IMR-90 (cell line): ENCODE measurements at regions not wholly inside any gene's neighbourhood (a gene's known extent, or its start where the extent isn't known, plus 50 kb on each side); places are given as distances from the start of the nearest gene placed in this dataset.

ENCODE experiments used
- ATAC-seq: fragments of 200-7000 bp; cut with Tn5 transposase; 2 replicates; pipeline ENCODE4 v1.9.1; 2020; ENCODE audit warnings: low read depth, mild to moderate bottlenecking, moderate library complexity
- BruUV-seq: library from RNA; stranded (reverse); fragments of 400-500 nt; replicated peaks from 2 replicates; lab custom pipeline; 2021; lab: Mats Ljungman, UMichigan
- CTCF ChIA-PET: fragments of 300-600 bp; formaldehyde crosslinking; extraction: SDS; loops from one replicate; lab custom pipeline; 2021; ENCODE audit warnings: antibody characterized with exemption; lab: Yijun Ruan, JAX
- POLR2A ChIA-PET: fragments of 300-600 bp; sonication (Branson Sonifier 250); formaldehyde crosslinking; loops from one replicate; lab custom pipeline; 2022; ENCODE audit warnings: antibody characterized with exemption; ENCODE audit not compliant: unreplicated experiment; lab: Charles Lee
- DNase-seq: peaks from one replicate; pipeline ENCODE4 v3.0.0; 2013
- H2AFZ ChIP-seq: replicated peaks from 2 replicates; pipeline ENCODE3; 2013; ENCODE audit warnings: low read length, mild to moderate bottlenecking; ENCODE audit not compliant: poor library complexity
- H2AK5ac ChIP-seq: 2 replicates; pipeline ENCODE4 v1.6.1; 2013; ENCODE audit warnings: low read depth, low read length, inconsistent platforms
- H2AK9ac ChIP-seq: replicated peaks from 2 replicates; pipeline ENCODE3; 2013; ENCODE audit warnings: mild to moderate bottlenecking, low read depth, low read length, moderate library complexity; ENCODE audit not compliant: poor library complexity
- H2BK120ac ChIP-seq: 2 replicates; pipeline ENCODE4 v1.6.1; 2013; ENCODE audit warnings: low read depth, low read length, inconsistent platforms
- H2BK15ac ChIP-seq: 3 replicates; pipeline ENCODE4 v1.6.1; 2013; ENCODE audit warnings: low read depth, low read length, inconsistent platforms
- H2BK20ac ChIP-seq: 2 replicates; pipeline ENCODE4 v1.6.1; 2013; ENCODE audit warnings: low read depth, mild to moderate bottlenecking, inconsistent platforms, low read length, moderate library complexity
- H2BK5ac ChIP-seq: 2 replicates; pipeline ENCODE4 v1.6.1; 2013; ENCODE audit warnings: mild to moderate bottlenecking, low read depth, low read length, inconsistent platforms; ENCODE audit not compliant: poor library complexity, severe bottlenecking
- H3K14ac ChIP-seq: replicated peaks from 2 replicates; pipeline ENCODE4 v1.6.1; 2013; ENCODE audit warnings: low read depth, low read length, inconsistent platforms
- H3K18ac ChIP-seq: 2 replicates; pipeline ENCODE4 v1.6.1; 2013; ENCODE audit warnings: low read depth, low read length, control low read depth
- H3K23ac ChIP-seq: 2 replicates; pipeline ENCODE4 v1.6.1; 2013; ENCODE audit warnings: low read depth, low read length, inconsistent platforms
- H3K27ac ChIP-seq: 2 replicates; pipeline ENCODE4 v1.5.1; 2013; ENCODE audit warnings: mild to moderate bottlenecking, control low read depth, low read length; ENCODE audit not compliant: insufficient read depth
- H3K27me3 ChIP-seq: 2 replicates; pipeline ENCODE4 v1.6.1; 2013; ENCODE audit warnings: low read length; ENCODE audit not compliant: control insufficient read depth, insufficient read depth
- H3K36me3 ChIP-seq: 2 replicates; pipeline ENCODE4 v1.6.1; 2013; ENCODE audit warnings: low read length, mixed read lengths; ENCODE audit not compliant: control insufficient read depth, insufficient read depth
- H3K4ac ChIP-seq: 2 replicates; pipeline ENCODE4 v1.6.1; 2013; ENCODE audit warnings: low read depth, low read length, inconsistent platforms
- H3K4me1 ChIP-seq: 2 replicates; pipeline ENCODE4 v1.6.1; 2013; ENCODE audit warnings: low read length, mixed read lengths; ENCODE audit not compliant: control insufficient read depth, insufficient read depth
- H3K4me2 ChIP-seq: 2 replicates; pipeline ENCODE4 v1.6.1; 2013; ENCODE audit warnings: low read depth, mild to moderate bottlenecking, control low read depth, low read length, moderate library complexity
- H3K4me3 ChIP-seq: 2 replicates; pipeline ENCODE4 v1.5.1; 2013; ENCODE audit warnings: low read depth, mild to moderate bottlenecking, control low read depth, low read length, moderate library complexity; ENCODE audit not compliant: insufficient read depth
- H3K56ac ChIP-seq: 2 replicates; pipeline ENCODE4 v1.6.1; 2013; ENCODE audit warnings: low read length, inconsistent platforms; ENCODE audit not compliant: insufficient read depth; ENCODE audit errors: extremely low read depth
- H3K79me1 ChIP-seq, 2 experiments: 2 replicates each; pipeline ENCODE4 v1.6.1; 2013; ENCODE audit warnings: low read length in 2 of 2, inconsistent platforms in 1 of 2, low read depth in 1 of 2
- H3K9ac ChIP-seq: 2 replicates; pipeline ENCODE4 v1.6.1; 2013; ENCODE audit warnings: low read depth, low read length, control low read depth
- H3K9me1 ChIP-seq: 2 replicates; pipeline ENCODE4 v1.6.1; 2013; ENCODE audit warnings: low read length, inconsistent platforms; ENCODE audit not compliant: insufficient read depth
- H3K9me3 ChIP-seq: 2 replicates; pipeline ENCODE4 v1.6.1; 2013; ENCODE audit warnings: low read length; ENCODE audit not compliant: control insufficient read depth, insufficient read depth
- H4K20me1 ChIP-seq: 2 replicates; pipeline ENCODE4 v1.6.1; 2013; ENCODE audit warnings: low read length, inconsistent platforms; ENCODE audit not compliant: insufficient read depth
- H4K5ac ChIP-seq: 2 replicates; pipeline ENCODE4 v1.6.1; 2013; ENCODE audit warnings: mild to moderate bottlenecking, low read depth, low read length, control low read depth
- H4K8ac ChIP-seq, 2 experiments: 2 replicates each; pipeline ENCODE4 v1.6.1; 2013; ENCODE audit warnings: low read depth in 2 of 2, low read length in 2 of 2, control low read depth in 1 of 2, inconsistent platforms in 1 of 2
- H4K91ac ChIP-seq: 2 replicates; pipeline ENCODE4 v1.6.1; 2013; ENCODE audit warnings: low read depth, low read length, inconsistent platforms; ENCODE audit not compliant: insufficient read depth
- RAD21 ChIP-seq: IDR thresholded peaks from 2 replicates; pipeline ENCODE4 v1.6.1; 2012; ENCODE audit warnings: low read length, improper control_type of control experiment
- WGBS, 2 experiments: methylation state at CpG; one replicate each; pipeline versions ENCODE4 v1.1.5 to v1.1.7; 2013; ENCODE audit warnings: missing lambda C conversion rate in 2 of 2; ENCODE audit not compliant: insufficient read length in 1 of 2; ENCODE audit errors: extremely low coverage in 2 of 2; 5-methylcytosine and 5-hydroxymethylcytosine counted together
- dilution Hi-C: fragments of 300-500 bp; cut with HindIII; formaldehyde crosslinking; loops from one replicate; pipeline ENCODE4 v1.14.3; 2018; ENCODE audit warnings: low sequenced_read_pairs; ENCODE audit not compliant: unreplicated experiment
- in situ Hi-C: fragments of 300-500 bp; cut with MboI; formaldehyde crosslinking; loops from 3 replicates; pipeline ENCODE4 v1.14.3; 2019; ENCODE audit warnings: low sequenced_read_pairs, inconsistent platforms, mixed read lengths
- intact Hi-C: fragments of 100-400 bp; cut with micrococcal nuclease; formaldehyde crosslinking; loops from 2 replicates; pipeline ENCODE4 v1.10.0; 2022
- TF ChIP-seq, protein P1 (sequence below): fragments of 150-350 bp; IDR thresholded peaks from 2 replicates; pipeline ENCODE4 v1.6.1; 2017; ENCODE audit warnings: mild to moderate bottlenecking, antibody characterized with exemption, low read length, low read depth
- TF ChIP-seq, protein P2 (sequence below): conservative IDR thresholded peaks from 2 replicates; pipeline ENCODE4 v1.5.1; 2012; ENCODE audit warnings: mild to moderate bottlenecking, low read depth, low read length, improper control_type of control experiment

DNA sequence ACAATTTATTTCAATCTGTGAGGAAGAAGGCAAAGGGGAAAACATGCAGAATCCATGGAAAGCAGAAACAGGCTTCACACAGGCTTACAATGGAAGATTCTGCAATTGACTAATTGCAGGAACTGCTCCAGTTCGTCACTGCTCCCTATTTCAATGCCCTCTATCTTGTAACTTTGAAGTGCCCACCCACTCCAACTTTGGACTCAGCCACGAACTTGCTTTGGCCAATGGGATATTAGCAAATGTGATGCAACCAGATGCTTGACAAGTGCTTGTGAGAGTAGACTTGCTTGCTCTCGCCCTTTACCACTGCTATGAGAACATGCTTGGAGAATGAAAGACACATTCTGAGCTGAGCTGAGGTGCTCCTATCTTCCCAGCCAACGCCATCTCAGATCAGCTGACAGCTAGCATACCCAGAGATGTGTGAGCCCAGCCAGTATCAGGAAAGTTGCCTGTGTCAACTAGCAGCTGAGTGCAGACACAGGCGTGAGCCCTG lies 105.7 kb upstream of the PTCHD1 start:
- Histone ChIP-seq H3K14ac (no peak overlapping the region), H2AFZ (no peak overlapping the region), H2AK5ac (no peak overlapping the region), H3K4me2 (no peak overlapping the region), H2BK120ac (no peak overlapping the region), H3K27ac (no peak overlapping the region), H3K36me3 (no peaks in the 10 kb centered on the region), H2AK9ac (no peak overlapping the region), H3K79me1 (no peaks in the 10 kb centered on the region), H3K9ac (no peak overlapping the region), H4K5ac (no peak overlapping the region), H3K9me1 (no peaks in the 10 kb centered on the region), H3K9me3 (no peaks in the 10 kb centered on the region; the same call in 1 of the 2 replicates), H4K20me1 (no peaks in the 10 kb centered on the region), H3K4me1 (no peaks in the 10 kb centered on the region), H3K23ac (no peak overlapping the region), H3K27me3 (no peaks in the 10 kb centered on the region), H2BK5ac (no peak overlapping the region), H3K4me3 (no peak overlapping the region), H3K18ac (no peak overlapping the region), H2BK20ac (no peak overlapping the region), H3K56ac (no peak overlapping the region), H3K4ac (no peak overlapping the region), H2BK15ac (no peak overlapping the region), H4K8ac (no peak overlapping the region), H4K91ac (no peak overlapping the region)
- intact Hi-C loops (no loop called here), in situ Hi-C loops (no loop called here), dilution Hi-C loops (no loop called here)
- ATAC-seq (no peak), DNase-seq (no peak)
- CTCF ChIA-PET, result no interaction called here
- POLR2A ChIA-PET, result no interaction called here
- no TSS peak for BruUV-seq
- 60% methylated on average over 1 of the region's 5 CpGs; no CpG with 5 or more reads in 1 of the 2 experiments for whole genome bisulfite sequencing, 2 experiments
- TF ChIP-seq, protein P1, sequence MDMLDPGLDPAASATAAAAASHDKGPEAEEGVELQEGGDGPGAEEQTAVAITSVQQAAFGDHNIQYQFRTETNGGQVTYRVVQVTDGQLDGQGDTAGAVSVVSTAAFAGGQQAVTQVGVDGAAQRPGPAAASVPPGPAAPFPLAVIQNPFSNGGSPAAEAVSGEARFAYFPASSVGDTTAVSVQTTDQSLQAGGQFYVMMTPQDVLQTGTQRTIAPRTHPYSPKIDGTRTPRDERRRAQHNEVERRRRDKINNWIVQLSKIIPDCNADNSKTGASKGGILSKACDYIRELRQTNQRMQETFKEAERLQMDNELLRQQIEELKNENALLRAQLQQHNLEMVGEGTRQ, result no peak
- TF ChIP-seq, protein P2, sequence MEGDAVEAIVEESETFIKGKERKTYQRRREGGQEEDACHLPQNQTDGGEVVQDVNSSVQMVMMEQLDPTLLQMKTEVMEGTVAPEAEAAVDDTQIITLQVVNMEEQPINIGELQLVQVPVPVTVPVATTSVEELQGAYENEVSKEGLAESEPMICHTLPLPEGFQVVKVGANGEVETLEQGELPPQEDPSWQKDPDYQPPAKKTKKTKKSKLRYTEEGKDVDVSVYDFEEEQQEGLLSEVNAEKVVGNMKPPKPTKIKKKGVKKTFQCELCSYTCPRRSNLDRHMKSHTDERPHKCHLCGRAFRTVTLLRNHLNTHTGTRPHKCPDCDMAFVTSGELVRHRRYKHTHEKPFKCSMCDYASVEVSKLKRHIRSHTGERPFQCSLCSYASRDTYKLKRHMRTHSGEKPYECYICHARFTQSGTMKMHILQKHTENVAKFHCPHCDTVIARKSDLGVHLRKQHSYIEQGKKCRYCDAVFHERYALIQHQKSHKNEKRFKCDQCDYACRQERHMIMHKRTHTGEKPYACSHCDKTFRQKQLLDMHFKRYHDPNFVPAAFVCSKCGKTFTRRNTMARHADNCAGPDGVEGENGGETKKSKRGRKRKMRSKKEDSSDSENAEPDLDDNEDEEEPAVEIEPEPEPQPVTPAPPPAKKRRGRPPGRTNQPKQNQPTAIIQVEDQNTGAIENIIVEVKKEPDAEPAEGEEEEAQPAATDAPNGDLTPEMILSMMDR, result no peak
- TF ChIP-seq RAD21, result no peak
